Prostate gland (tissue), 2 donors: ENCODE measurements at regions not wholly inside any gene's neighbourhood (a gene's known extent, or its start where the extent isn't known, plus 50 kb on each side); places are given as distances from the start of the nearest gene placed in this dataset.

Experiments
- POLR2A ChIP-seq: fragments of 450-650 bp; IDR thresholded peaks from one replicate; pipeline ENCODE4 v1.6.1; 2016; ENCODE audit warnings: antibody characterized with exemption, mild to moderate bottlenecking
- POLR2AphosphoS5 ChIP-seq: sonication (generic); formaldehyde crosslinking; IDR thresholded peaks from one replicate; pipeline ENCODE4 v1.6.1; 2017; ENCODE audit warnings: antibody characterized with exemption
- TF ChIP-seq, protein P1 (sequence below), 4 experiments: fragments of 200-600 bp in 2 of 4; fragments of 450-650 bp in 2 of 4; sonication (generic) in 2 of 4; IDR thresholded peaks; 1 replicate in 3 of 4; 2 replicates in 1 of 4; pipeline ENCODE4 v1.5.1; 2016 to 2019; ENCODE audit warnings: antibody characterized with exemption in 4 of 4, mild to moderate bottlenecking in 2 of 4, moderate library complexity in 2 of 4

DNA sequence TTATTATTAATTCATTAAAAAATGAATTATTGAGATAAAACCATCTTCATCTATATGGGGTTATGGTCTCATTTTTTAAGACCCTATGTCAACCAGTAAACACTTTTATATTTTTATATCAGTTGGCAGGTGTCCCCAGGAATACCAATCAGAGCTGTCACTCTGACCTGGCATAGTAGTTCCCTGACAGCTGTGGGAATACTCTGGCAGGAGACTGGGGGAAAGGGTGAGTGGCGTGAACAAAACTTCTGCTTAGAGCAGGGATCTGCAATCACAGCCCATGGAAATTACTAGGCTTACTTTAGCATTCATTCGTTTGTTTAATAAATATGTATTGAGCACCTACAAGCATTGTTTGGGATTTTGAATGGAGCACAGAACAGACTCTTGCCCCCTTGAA is 254.1 kb upstream of the KLF3 start:
- TF ChIP-seq, protein P1, sequence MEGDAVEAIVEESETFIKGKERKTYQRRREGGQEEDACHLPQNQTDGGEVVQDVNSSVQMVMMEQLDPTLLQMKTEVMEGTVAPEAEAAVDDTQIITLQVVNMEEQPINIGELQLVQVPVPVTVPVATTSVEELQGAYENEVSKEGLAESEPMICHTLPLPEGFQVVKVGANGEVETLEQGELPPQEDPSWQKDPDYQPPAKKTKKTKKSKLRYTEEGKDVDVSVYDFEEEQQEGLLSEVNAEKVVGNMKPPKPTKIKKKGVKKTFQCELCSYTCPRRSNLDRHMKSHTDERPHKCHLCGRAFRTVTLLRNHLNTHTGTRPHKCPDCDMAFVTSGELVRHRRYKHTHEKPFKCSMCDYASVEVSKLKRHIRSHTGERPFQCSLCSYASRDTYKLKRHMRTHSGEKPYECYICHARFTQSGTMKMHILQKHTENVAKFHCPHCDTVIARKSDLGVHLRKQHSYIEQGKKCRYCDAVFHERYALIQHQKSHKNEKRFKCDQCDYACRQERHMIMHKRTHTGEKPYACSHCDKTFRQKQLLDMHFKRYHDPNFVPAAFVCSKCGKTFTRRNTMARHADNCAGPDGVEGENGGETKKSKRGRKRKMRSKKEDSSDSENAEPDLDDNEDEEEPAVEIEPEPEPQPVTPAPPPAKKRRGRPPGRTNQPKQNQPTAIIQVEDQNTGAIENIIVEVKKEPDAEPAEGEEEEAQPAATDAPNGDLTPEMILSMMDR (IDR thresholded peaks at IDR 0.05): no peak
- TF ChIP-seq POLR2A (no peak), POLR2AphosphoS5 (no peak)
